ENCODE measurements at regions not wholly inside any gene's neighbourhood (a gene's known extent, or its start where the extent isn't known, plus 50 kb on each side); places are given as distances from the start of the nearest gene placed in this dataset.

GRCh38 chr2:128661311-128661710 lies 342.6 kb upstream of the HS6ST1 start:
- Histone ChIP-seq H3K27me3 (peaks cover 19% of the 10 kb centered on the region), H3K36me3 (no peaks in the 10 kb centered on the region), H3K4me1 (ENCODE audit: control insufficient read depth in 1 of 2, insufficient read depth in 1 of 2, low read depth in 1 of 2, low read length in 1 of 2) (no peaks in the 10 kb centered on the region), H3K27ac (no peak overlapping the region), H3K9me3 (no peaks in the 10 kb centered on the region), H3K4me3 (ENCODE audit: low read depth in 1 of 2, low read length in 1 of 2) (no peak overlapping the region)
- TF ChIP-seq CTCF (IDR thresholded peaks at IDR 0.05), result no peak

GRCh38 chr2:128662051-128662471 lies 343.4 kb upstream of the HS6ST1 start:
- TF ChIP-seq CTCF (IDR thresholded peaks at IDR 0.05), result no peak
- Histone ChIP-seq H3K27me3 (peaks cover 19% of the 10 kb centered on the region), H3K27ac (no peak overlapping the region), H3K4me1 (ENCODE audit: control insufficient read depth in 1 of 2, insufficient read depth in 1 of 2, low read depth in 1 of 2, low read length in 1 of 2) (no peaks in the 10 kb centered on the region), H3K9me3 (no peaks in the 10 kb centered on the region), H3K36me3 (no peaks in the 10 kb centered on the region), H3K4me3 (ENCODE audit: low read depth in 1 of 2, low read length in 1 of 2) (no peak overlapping the region)

GRCh38 chr2:128663371-128664050 lies 344.8 kb upstream of the HS6ST1 start:
- Histone ChIP-seq H3K4me1 (ENCODE audit: control insufficient read depth in 1 of 2, insufficient read depth in 1 of 2, low read depth in 1 of 2, low read length in 1 of 2) (no peaks in the 10 kb centered on the region), H3K9me3 (no peaks in the 10 kb centered on the region), H3K27ac (no peak overlapping the region), H3K27me3 (peaks cover 19% of the 10 kb centered on the region), H3K36me3 (no peaks in the 10 kb centered on the region), H3K4me3 (ENCODE audit: low read depth in 1 of 2, low read length in 1 of 2) (no peak overlapping the region)
- TF ChIP-seq CTCF (IDR thresholded peaks at IDR 0.05), result no peak

GRCh38 chr2:128664499-128664971 lies 345.9 kb upstream of the HS6ST1 start:
- H3K4me3 ChIP-seq (ENCODE audit: low read depth in 1 of 2, low read length in 1 of 2), result no peak overlapping the region
- H3K36me3 ChIP-seq, result no peaks in the 10 kb centered on the region
- no peak for TF ChIP-seq CTCF (IDR thresholded peaks at IDR 0.05)
- no peak overlapping the region for H3K27ac ChIP-seq
- H3K4me1 ChIP-seq (ENCODE audit: control insufficient read depth in 1 of 2, insufficient read depth in 1 of 2, low read depth in 1 of 2, low read length in 1 of 2), result no peaks in the 10 kb centered on the region
- H3K9me3 ChIP-seq, result no peaks in the 10 kb centered on the region
- peaks cover 19% of the 10 kb centered on the region for H3K27me3 ChIP-seq

GRCh38 chr2:128665113-128665512 lies 346.4 kb upstream of the HS6ST1 start:
- Histone ChIP-seq H3K4me1 (ENCODE audit: control insufficient read depth in 1 of 2, insufficient read depth in 1 of 2, low read depth in 1 of 2, low read length in 1 of 2) (no peaks in the 10 kb centered on the region), H3K27me3 (peaks cover 19% of the 10 kb centered on the region), H3K27ac (no peak overlapping the region), H3K9me3 (no peaks in the 10 kb centered on the region), H3K36me3 (no peaks in the 10 kb centered on the region), H3K4me3 (ENCODE audit: low read depth in 1 of 2, low read length in 1 of 2) (no peak overlapping the region)
- no peak for TF ChIP-seq CTCF (IDR thresholded peaks at IDR 0.05)
